ENCODE measurements at regions not wholly inside any gene's neighbourhood (a gene's known extent, or its start where the extent isn't known, plus 50 kb on each side); places are given as distances from the start of the nearest gene placed in this dataset.

GRCh38 chr10:123952099-123952498, 60.5 kb upstream of the CPXM2 start:
- no peak for TF ChIP-seq CTCF (IDR thresholded peaks at IDR 0.05; ENCODE audit: poor library complexity, severe bottlenecking)
- ATAC-seq (ENCODE audit: low read depth): no peak
- H3K9me3 ChIP-seq (ENCODE audit: severe bottlenecking): no peaks in the 10 kb centered on the region

GRCh38 chr10:123948030-123948823, 56.6 kb upstream of the CPXM2 start:
- no peaks in the 10 kb centered on the region for H3K36me3 ChIP-seq (ENCODE audit: low read depth)
- TF ChIP-seq CTCF (IDR thresholded peaks at IDR 0.05; ENCODE audit: poor library complexity, severe bottlenecking): no peak
- H3K4me3 ChIP-seq (ENCODE audit: severe bottlenecking): no peak overlapping the region
- DNase-seq (ENCODE audit: low spot score) (no peak), ATAC-seq (ENCODE audit: low read depth) (no peak)
- no peaks in the 10 kb centered on the region for H3K27me3 ChIP-seq (ENCODE audit: insufficient read depth, poor library complexity, severe bottlenecking)
- H3K4me1 ChIP-seq (ENCODE audit: insufficient read depth, poor library complexity, severe bottlenecking): no peaks in the 10 kb centered on the region
- no peak overlapping the region for H3K27ac ChIP-seq (ENCODE audit: poor library complexity, severe bottlenecking)
- H3K9me3 ChIP-seq (ENCODE audit: severe bottlenecking): no peaks in the 10 kb centered on the region

More at GRCh38 chr10:123952099-123952498, 60.5 kb upstream of the CPXM2 start:
- Histone ChIP-seq H3K27me3 (ENCODE audit: insufficient read depth, poor library complexity, severe bottlenecking) (no peaks in the 10 kb centered on the region), H3K4me1 (ENCODE audit: insufficient read depth, poor library complexity, severe bottlenecking) (no peaks in the 10 kb centered on the region), H3K36me3 (ENCODE audit: low read depth) (no peaks in the 10 kb centered on the region), H3K27ac (ENCODE audit: poor library complexity, severe bottlenecking) (no peak overlapping the region), H3K4me3 (ENCODE audit: severe bottlenecking) (no peak overlapping the region)
- DNase-seq (ENCODE audit: low spot score): no peak

GRCh38 chr10:123945325-123945920, 53.8 kb upstream of the CPXM2 start:
- Histone ChIP-seq H3K9me3 (ENCODE audit: severe bottlenecking) (no peaks in the 10 kb centered on the region), H3K4me3 (ENCODE audit: severe bottlenecking) (no peak overlapping the region), H3K27ac (ENCODE audit: poor library complexity, severe bottlenecking) (no peak overlapping the region), H3K4me1 (ENCODE audit: insufficient read depth, poor library complexity, severe bottlenecking) (no peaks in the 10 kb centered on the region), H3K36me3 (ENCODE audit: low read depth) (no peaks in the 10 kb centered on the region), H3K27me3 (ENCODE audit: insufficient read depth, poor library complexity, severe bottlenecking) (no peaks in the 10 kb centered on the region)
- DNase-seq (ENCODE audit: low spot score) (no peak), ATAC-seq (ENCODE audit: low read depth) (peak; percentile 66; the same call in 2 of the 3 replicates)
- no peak for TF ChIP-seq CTCF (IDR thresholded peaks at IDR 0.05; ENCODE audit: poor library complexity, severe bottlenecking)

GRCh38 chr10:123944661-123945060, 53.1 kb upstream of the CPXM2 start:
- Histone ChIP-seq H3K9me3 (ENCODE audit: severe bottlenecking) (no peaks in the 10 kb centered on the region), H3K36me3 (ENCODE audit: low read depth) (no peaks in the 10 kb centered on the region), H3K4me1 (ENCODE audit: insufficient read depth, poor library complexity, severe bottlenecking) (no peaks in the 10 kb centered on the region), H3K27ac (ENCODE audit: poor library complexity, severe bottlenecking) (no peak overlapping the region), H3K27me3 (ENCODE audit: insufficient read depth, poor library complexity, severe bottlenecking) (no peaks in the 10 kb centered on the region), H3K4me3 (ENCODE audit: severe bottlenecking) (no peak overlapping the region)
- DNase-seq (ENCODE audit: low spot score) (no peak), ATAC-seq (ENCODE audit: low read depth) (no peak)
- no peak for TF ChIP-seq CTCF (IDR thresholded peaks at IDR 0.05; ENCODE audit: poor library complexity, severe bottlenecking)

- Histone ChIP-seq H3K36me3 (ENCODE audit: low read depth) (no peaks in the 10 kb centered on the region), H3K27ac (ENCODE audit: poor library complexity, severe bottlenecking) (no peak overlapping the region), H3K27me3 (ENCODE audit: insufficient read depth, poor library complexity, severe bottlenecking) (no peaks in the 10 kb centered on the region), H3K4me1 (ENCODE audit: insufficient read depth, poor library complexity, severe bottlenecking) (no peaks in the 10 kb centered on the region), H3K9me3 (ENCODE audit: severe bottlenecking) (no peaks in the 10 kb centered on the region), H3K4me3 (ENCODE audit: severe bottlenecking) (no peak overlapping the region)
- no peak for TF ChIP-seq CTCF (IDR thresholded peaks at IDR 0.05; ENCODE audit: poor library complexity, severe bottlenecking)
- DNase-seq (ENCODE audit: low spot score) (no peak), ATAC-seq (ENCODE audit: low read depth) (no peak)
Observed at GRCh38 chr10:123943307-123943706, 51.7 kb upstream of the CPXM2 start.
